NB4 (cell line): ENCODE measurements at regions not wholly inside any gene's neighbourhood (a gene's known extent, or its start where the extent isn't known, plus 50 kb on each side); places are given as distances from the start of the nearest gene placed in this dataset.
"Not testable (repeated sequence)": the region's sequence is repeated elsewhere in the genome, so short reads cannot be mapped to it uniquely, and the experiment has no call there.

Source experiments
- DNase-seq: peaks from one replicate; pipeline ENCODE4 v3.0.0; 2010; ENCODE audit warnings: low read depth
- H3K4me3 ChIP-seq: one replicate; pipeline ENCODE4 v1.5.1; 2011; ENCODE audit warnings: mild to moderate bottlenecking, low read depth, low read length, moderate library complexity
- MYC ChIP-seq: IDR thresholded peaks from 2 replicates; pipeline ENCODE4 v1.6.1; 2011; ENCODE audit warnings: low read depth, low read length
- POLR2A ChIP-seq: IDR thresholded peaks from 2 replicates; pipeline ENCODE4 v1.6.1; 2011; ENCODE audit warnings: mild to moderate bottlenecking; ENCODE audit not compliant: insufficient read length; ENCODE audit errors: extremely low read depth
- TF ChIP-seq, protein P1 (sequence below): IDR thresholded peaks from one replicate; pipeline ENCODE4 v1.5.1; 2012; ENCODE audit warnings: low read depth, low read length
- TF ChIP-seq, protein P2 (sequence below): IDR thresholded peaks from 2 replicates; pipeline ENCODE4 v1.6.1; 2011; ENCODE audit warnings: low read depth, low read length

DNA sequence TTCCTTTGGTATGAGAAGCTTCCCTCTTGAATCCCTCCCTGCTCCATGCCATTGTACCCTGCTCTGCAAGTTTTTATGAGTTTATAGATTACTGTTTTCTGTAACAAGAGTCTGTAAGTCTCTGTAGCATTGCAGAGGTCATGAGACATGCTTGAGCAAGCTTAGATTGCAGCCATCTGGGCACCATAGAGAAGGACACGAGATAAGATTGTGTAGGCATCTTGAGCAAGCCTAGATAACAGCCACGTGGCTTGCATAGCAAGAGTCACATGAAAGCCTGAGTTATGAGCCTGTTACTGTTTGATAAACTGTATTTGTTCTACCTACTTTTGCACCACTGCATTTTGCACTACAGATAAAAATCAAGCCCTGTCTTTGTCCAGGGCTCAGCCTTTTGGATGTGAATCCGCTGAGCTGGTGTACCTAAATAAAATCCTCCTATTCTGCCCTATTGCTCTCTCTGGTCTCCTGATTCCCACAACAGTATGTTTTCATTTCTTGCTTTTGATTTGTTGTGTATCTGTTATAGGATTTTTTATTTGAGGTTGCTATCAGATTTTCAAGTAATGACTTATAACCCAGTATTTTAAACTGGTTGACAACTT is 127.4 kb upstream of the ANKRD50 start:
- no peak for TF ChIP-seq MYC
- TF ChIP-seq, protein P1, sequence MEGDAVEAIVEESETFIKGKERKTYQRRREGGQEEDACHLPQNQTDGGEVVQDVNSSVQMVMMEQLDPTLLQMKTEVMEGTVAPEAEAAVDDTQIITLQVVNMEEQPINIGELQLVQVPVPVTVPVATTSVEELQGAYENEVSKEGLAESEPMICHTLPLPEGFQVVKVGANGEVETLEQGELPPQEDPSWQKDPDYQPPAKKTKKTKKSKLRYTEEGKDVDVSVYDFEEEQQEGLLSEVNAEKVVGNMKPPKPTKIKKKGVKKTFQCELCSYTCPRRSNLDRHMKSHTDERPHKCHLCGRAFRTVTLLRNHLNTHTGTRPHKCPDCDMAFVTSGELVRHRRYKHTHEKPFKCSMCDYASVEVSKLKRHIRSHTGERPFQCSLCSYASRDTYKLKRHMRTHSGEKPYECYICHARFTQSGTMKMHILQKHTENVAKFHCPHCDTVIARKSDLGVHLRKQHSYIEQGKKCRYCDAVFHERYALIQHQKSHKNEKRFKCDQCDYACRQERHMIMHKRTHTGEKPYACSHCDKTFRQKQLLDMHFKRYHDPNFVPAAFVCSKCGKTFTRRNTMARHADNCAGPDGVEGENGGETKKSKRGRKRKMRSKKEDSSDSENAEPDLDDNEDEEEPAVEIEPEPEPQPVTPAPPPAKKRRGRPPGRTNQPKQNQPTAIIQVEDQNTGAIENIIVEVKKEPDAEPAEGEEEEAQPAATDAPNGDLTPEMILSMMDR, result no peak
- TF ChIP-seq POLR2A, result no peak
- TF ChIP-seq, protein P2, sequence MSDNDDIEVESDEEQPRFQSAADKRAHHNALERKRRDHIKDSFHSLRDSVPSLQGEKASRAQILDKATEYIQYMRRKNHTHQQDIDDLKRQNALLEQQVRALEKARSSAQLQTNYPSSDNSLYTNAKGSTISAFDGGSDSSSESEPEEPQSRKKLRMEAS, result no peak
- no peak for DNase-seq
- no peak overlapping the region for H3K4me3 ChIP-seq

DNA sequence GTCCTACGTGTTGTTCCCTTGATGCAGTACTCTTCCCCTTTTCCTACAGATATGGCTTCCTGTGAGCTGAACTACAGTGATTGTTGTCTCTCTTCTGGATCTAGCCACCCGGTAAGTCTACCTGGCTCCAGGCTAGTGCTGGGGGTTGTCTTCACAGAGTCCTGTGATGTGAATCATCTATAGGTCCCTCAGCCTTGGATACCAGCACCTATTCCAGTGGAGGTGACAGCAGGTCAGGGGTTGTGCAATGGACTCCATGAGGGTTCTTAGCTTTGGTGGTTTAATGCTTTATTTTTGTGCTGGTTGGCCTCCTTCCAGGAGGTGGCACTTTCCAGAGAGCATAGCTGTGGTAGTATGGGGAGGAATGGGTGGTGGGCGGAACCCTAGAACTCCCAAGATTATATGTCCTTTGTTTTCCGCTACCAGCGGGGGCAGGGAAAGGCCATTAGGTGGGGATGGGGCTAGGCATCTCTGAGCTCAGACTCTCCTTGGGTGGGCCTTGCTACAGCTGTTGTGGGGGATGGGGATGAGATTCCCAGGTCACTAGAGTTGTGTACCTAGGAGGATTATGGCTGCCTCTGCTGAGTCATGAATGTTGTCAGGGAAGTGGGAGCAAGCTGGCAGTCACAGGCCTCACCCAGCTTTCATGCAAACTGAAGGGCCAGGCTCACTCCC is 121.4 kb upstream of the ANKRD50 start:
- H3K4me3 ChIP-seq, result no peak overlapping the region
- no peak for DNase-seq
- TF ChIP-seq, protein P1, result no peak
- TF ChIP-seq POLR2A (no peak), MYC (no peak)
- TF ChIP-seq, protein P2, result no peak

- DNase-seq, result no peak
- no peak for TF ChIP-seq POLR2A
- no peak for TF ChIP-seq MYC
- TF ChIP-seq, protein P2, result no peak
- TF ChIP-seq, protein P1, result no peak
Observed at GRCh38 chr4:124828382-124828781, 115.8 kb upstream of the ANKRD50 start.

GRCh38 chr4:124817531-124817930 is 105.0 kb upstream of the ANKRD50 start:
- DNase-seq, result no peak
- H3K4me3 ChIP-seq, result no peak overlapping the region
- TF ChIP-seq POLR2A, result no peak
- TF ChIP-seq, protein P1, result no peak
- TF ChIP-seq, protein P2, result no peak
- no peak for TF ChIP-seq MYC

More at GRCh38 chr4:124828382-124828781, 115.8 kb upstream of the ANKRD50 start:
- no peak overlapping the region for H3K4me3 ChIP-seq

DNA sequence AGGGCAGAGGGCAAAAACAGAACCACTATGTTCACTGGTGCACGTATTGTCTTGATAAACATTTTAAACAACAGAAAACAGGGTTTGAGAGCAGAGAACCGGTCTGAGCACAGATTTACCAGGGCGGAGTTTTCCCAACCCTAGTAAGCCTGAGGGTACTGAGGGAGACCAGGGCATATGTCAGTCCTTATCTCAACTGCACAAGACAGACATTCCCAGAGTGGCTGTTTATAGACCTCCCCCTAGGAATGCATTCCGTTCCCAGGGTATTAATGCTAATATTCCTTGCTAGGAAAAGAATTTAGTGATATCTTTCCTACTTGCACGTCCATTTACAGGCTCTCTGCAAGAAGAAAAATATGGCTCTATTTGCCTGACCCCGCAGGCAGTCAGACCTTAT is 99.7 kb upstream of the ANKRD50 start:
- DNase-seq, H3K4me3 ChIP-seq: not testable (repeated sequence)

- no peak for DNase-seq
- TF ChIP-seq, protein P2, result no peak
- no peak for TF ChIP-seq POLR2A
- TF ChIP-seq MYC, result no peak
- TF ChIP-seq, protein P1, result no peak
- H3K4me3 ChIP-seq, result no peak overlapping the region
Observed at GRCh38 chr4:124810827-124811226, 98.3 kb upstream of the ANKRD50 start.
